SK-N-SH (cell line): ENCODE measurements at regions not wholly inside any gene's neighbourhood (a gene's known extent, or its start where the extent isn't known, plus 50 kb on each side); places are given as distances from the start of the nearest gene placed in this dataset.

Experiments used
- CTCF ChIA-PET: fragments of 300-600, 350-600 bp; formaldehyde crosslinking; extraction: SDS; loops from one replicate; lab custom pipeline; 2021; lab: Yijun Ruan, JAX
- POLR2A ChIA-PET: fragments of 350-600 bp; sonication (Branson Sonifier 250); formaldehyde crosslinking; extraction: SDS; loops from one replicate; lab custom pipeline; 2020; ENCODE audit warnings: antibody characterized with exemption, inconsistent platforms; lab: Yijun Ruan, JAX
- DNase-seq: peaks from one replicate; pipeline ENCODE4 v3.0.0; 2012
- H2AFZ ChIP-seq: fragments of 200-600 bp; sonication (generic); 2 replicates; pipeline ENCODE4 v1.8.1; 2016; ENCODE audit warnings: antibody characterized with exemption, mild to moderate bottlenecking, low read depth
- H3F3A ChIP-seq: fragments of 200-600 bp; sonication (generic); replicated peaks from 2 replicates; pipeline ENCODE3; 2016; ENCODE audit warnings: antibody characterized with exemption, mild to moderate bottlenecking; ENCODE audit not compliant: insufficient read depth
- H3K27ac ChIP-seq, 2 experiments: fragments of 200-500 bp in 1 of 2; fragments of 200-600 bp in 1 of 2; sonication (Bioruptor generic) in 1 of 2; sonication (generic), shearing (Covaris generic) in 1 of 2; 2 replicates each; pipeline versions ENCODE4 v1.5.1 to v1.6.1; 2014 to 2016; ENCODE audit warnings: low read depth in 2 of 2, inconsistent platforms in 1 of 2, low read length in 1 of 2, mild to moderate bottlenecking in 1 of 2, mixed read lengths in 1 of 2
- H3K27me3 ChIP-seq: fragments of 200-600 bp; sonication (generic), shearing (Covaris generic); 2 replicates; pipeline ENCODE4 v1.6.1; 2016; ENCODE audit warnings: mixed run types; ENCODE audit not compliant: insufficient read depth
- H3K36me3 ChIP-seq, 2 experiments: fragments of 200-500 bp in 1 of 2; fragments of 200-600 bp in 1 of 2; sonication (Bioruptor generic) in 1 of 2; sonication (generic) in 1 of 2; replicated peaks in 1 of 2; 2 replicates each; pipeline versions ENCODE3 to v1.5.1; 2014 to 2016; ENCODE audit warnings: low read length in 1 of 2, mild to moderate bottlenecking in 1 of 2; ENCODE audit not compliant: insufficient read depth in 2 of 2, control insufficient read depth in 1 of 2
- H3K4me1 ChIP-seq, 2 experiments: fragments of 200-500 bp in 1 of 2; fragments of 200-600 bp in 1 of 2; sonication (Bioruptor generic) in 1 of 2; sonication (generic), shearing (Covaris generic) in 1 of 2; 2 replicates each; pipeline versions ENCODE4 v1.5.1 to v1.6.1; 2014 to 2016; ENCODE audit warnings: low read depth in 1 of 2, low read length in 1 of 2, mixed run types in 1 of 2; ENCODE audit not compliant: insufficient read depth in 2 of 2, control insufficient read depth in 1 of 2
- H3K4me2 ChIP-seq: fragments of 200-600 bp; sonication (generic), shearing (Covaris generic); 2 replicates; pipeline ENCODE4 v1.6.1; 2017; ENCODE audit warnings: mixed run types
- H3K4me3 ChIP-seq, 2 experiments: fragments of 200-500 bp in 1 of 2; fragments of 200-600 bp in 1 of 2; sonication (Bioruptor generic) in 1 of 2; sonication (generic), shearing (Covaris generic) in 1 of 2; 2 replicates each; pipeline versions ENCODE4 v1.5.1 to v1.8.1; 2014 to 2016; ENCODE audit warnings: low read depth in 2 of 2, inconsistent platforms in 1 of 2, low read length in 1 of 2, mild to moderate bottlenecking in 1 of 2, mixed read lengths in 1 of 2, moderate library complexity in 1 of 2
- H3K79me2 ChIP-seq: fragments of 200-600 bp; sonication (generic); 2 replicates; pipeline ENCODE4 v1.8.1; 2017; ENCODE audit warnings: mild to moderate bottlenecking; ENCODE audit not compliant: insufficient read depth
- H3K9ac ChIP-seq: fragments of 200-600 bp; sonication (generic); 2 replicates; pipeline ENCODE4 v1.6.1; 2017; ENCODE audit warnings: mixed run types
- H3K9me2 ChIP-seq: fragments of 200-600 bp; sonication (generic); 2 replicates; pipeline ENCODE4 v1.6.1; 2017; ENCODE audit warnings: mixed run types
- H3K9me3 ChIP-seq: fragments of 200-600 bp; sonication (generic); 2 replicates; pipeline ENCODE4 v1.6.1; 2017; ENCODE audit warnings: mixed run types, mild to moderate bottlenecking, moderate library complexity
- H4K20me1 ChIP-seq: fragments of 200-600 bp; sonication (generic); 2 replicates; pipeline ENCODE4 v1.6.1; 2017; ENCODE audit warnings: mild to moderate bottlenecking, mixed run types; ENCODE audit not compliant: insufficient read depth
- CHD2 ChIP-seq: fragments of 150-350 bp; IDR thresholded peaks from 2 replicates; pipeline ENCODE4 v1.6.1; 2018; ENCODE audit warnings: low read length; ENCODE audit not compliant: partially characterized antibody
- ELF1 ChIP-seq: IDR thresholded peaks from 2 replicates; pipeline ENCODE4 v1.4.0; 2012
- EP300 ChIP-seq, 2 experiments: IDR thresholded peaks; 2 replicates each; pipeline versions ENCODE4 v1.4.0 to v1.6.1; 2012; ENCODE audit warnings: borderline replicate concordance in 1 of 2, low read depth in 1 of 2, low read length in 1 of 2
- EZH2phosphoT487 ChIP-seq: fragments of 200-600 bp; sonication (generic); IDR thresholded peaks from 2 replicates; pipeline ENCODE4 v1.6.1; 2017; ENCODE audit warnings: low read depth, mixed run types, mild to moderate bottlenecking, antibody characterized with exemption, moderate library complexity, borderline replicate concordance
- FOSL2 ChIP-seq: IDR thresholded peaks from 2 replicates; pipeline ENCODE4 v1.4.0; 2012; ENCODE audit warnings: low read depth, mild to moderate bottlenecking, moderate library complexity, borderline replicate concordance
- FOXJ3 ChIP-seq: sonication (generic); formaldehyde crosslinking; IDR thresholded peaks from 2 replicates; pipeline ENCODE4 v1.5.1; 2020; ENCODE audit warnings: mild to moderate bottlenecking, missing genetic modification reagents
- FOXM1 ChIP-seq: IDR thresholded peaks from 2 replicates; pipeline ENCODE4 v1.4.0; 2012; ENCODE audit warnings: low read depth, mild to moderate bottlenecking
- GABPA ChIP-seq: IDR thresholded peaks from 2 replicates; pipeline ENCODE4 v1.4.0; 2012; ENCODE audit warnings: low read depth, mild to moderate bottlenecking
- NFIC ChIP-seq: IDR thresholded peaks from 2 replicates; pipeline ENCODE4 v1.4.0; 2012; ENCODE audit warnings: borderline replicate concordance
- RCOR1 ChIP-seq: fragments of 150-350 bp; IDR thresholded peaks from 2 replicates; pipeline ENCODE4 v1.6.1; 2017; ENCODE audit warnings: antibody characterized with exemption, low read length
- SIN3A ChIP-seq: IDR thresholded peaks from 2 replicates; pipeline ENCODE4 v1.6.1; 2012; ENCODE audit warnings: low read depth, mild to moderate bottlenecking, low read length, moderate library complexity, borderline replicate concordance
- TAF1 ChIP-seq: IDR thresholded peaks from 2 replicates; pipeline ENCODE4 v1.6.1; 2012; ENCODE audit warnings: low read depth, mild to moderate bottlenecking, low read length, moderate library complexity, borderline replicate concordance
- YY1 ChIP-seq: IDR thresholded peaks from 2 replicates; pipeline ENCODE4 v1.4.0; 2012; ENCODE audit warnings: low read depth, mild to moderate bottlenecking
- WGBS: methylation state at CpG from one replicate; pipeline ENCODE4 v1.1.6; 2017; ENCODE audit warnings: low lambda C conversion rate; 5-methylcytosine and 5-hydroxymethylcytosine counted together
- TF ChIP-seq, protein P1 (sequence below): fragments of 200-600 bp; sonication (generic); IDR thresholded peaks from 2 replicates; pipeline ENCODE4 v1.6.1; 2017; ENCODE audit warnings: antibody characterized with exemption, mild to moderate bottlenecking, moderate library complexity
- TF ChIP-seq, protein P2 (sequence below): IDR thresholded peaks from 2 replicates; pipeline ENCODE4 v1.6.1; 2012; ENCODE audit warnings: mild to moderate bottlenecking, low read depth, low read length, moderate library complexity

DNA sequence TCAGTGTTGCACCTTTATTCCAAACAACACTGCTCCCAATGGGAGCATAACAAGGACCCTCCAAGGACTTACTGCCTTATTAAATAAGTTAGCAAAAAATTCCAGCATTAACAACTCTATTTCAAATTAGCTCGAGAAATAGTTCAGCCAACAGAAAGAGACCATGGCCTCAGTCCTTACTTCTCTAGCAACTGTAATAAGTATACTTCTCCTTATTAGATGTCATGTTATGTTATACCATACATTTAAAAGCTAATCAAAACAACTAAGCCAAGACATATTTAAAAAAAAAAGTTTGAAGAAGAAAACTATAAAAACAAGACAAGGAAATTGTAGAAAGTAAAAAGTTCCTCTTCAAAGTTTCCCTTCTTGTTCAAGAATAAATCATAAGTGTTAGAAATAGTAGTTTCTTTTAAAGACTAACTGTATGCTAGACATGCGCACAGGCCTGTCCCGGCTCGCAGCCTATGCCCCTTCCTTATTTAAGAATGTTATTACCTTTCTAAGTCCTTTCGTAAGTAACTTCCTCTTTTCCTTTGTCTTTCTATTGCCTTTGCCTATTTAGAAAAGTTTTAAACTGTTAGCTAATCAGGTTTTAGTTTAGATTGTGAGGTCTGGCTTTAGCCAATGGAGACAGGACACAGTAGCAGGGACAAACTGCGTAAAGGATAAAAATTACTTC, 68.6 kb downstream of the RESF1 start:
- H3K36me3 ChIP-seq = no peaks in the 10 kb centered on the region
- H3K4me2 ChIP-seq = no peak overlapping the region
- no peak overlapping the region for H2AFZ ChIP-seq
- H3K4me1 ChIP-seq = no peaks in the 10 kb centered on the region; a peak in 1 of 4 replicates
- H3K9me3 ChIP-seq = no peaks in the 10 kb centered on the region
- no peaks in the 10 kb centered on the region for H3K9me2 ChIP-seq
- H3K27ac ChIP-seq = no peak overlapping the region
- CTCF ChIA-PET = interaction anchor here (1.1 kb wide), 2 partner anchors 11 to 32 kb away, joined by 3 to 4 read pairs; no protein-coding TSS in a partner anchor
- no peaks in the 10 kb centered on the region for H3K27me3 ChIP-seq
- no peaks in the 10 kb centered on the region for H4K20me1 ChIP-seq
- WGBS = 87% methylated on average over 6 of the region's 6 CpGs
- H3K9ac ChIP-seq = no peak overlapping the region
- H3K79me2 ChIP-seq = no peaks in the 10 kb centered on the region
- DNase-seq = no peak
- TF ChIP-seq CHD2 (no peak), FOXM1 (no peak), RCOR1 (no peak), GABPA (no peak), ELF1 (no peak), TAF1 (no peak), FOSL2 (no peak), FOXJ3 (no peak), SIN3A (no peak), EZH2phosphoT487 (no peak), NFIC (no peak), YY1 (no peak), EP300 (IDR thresholded peaks at IDR 0.05; ENCODE audit: borderline replicate concordance in 1 of 2, low read depth in 1 of 2, low read length in 1 of 2) (no peak)
- TF ChIP-seq, protein P1, sequence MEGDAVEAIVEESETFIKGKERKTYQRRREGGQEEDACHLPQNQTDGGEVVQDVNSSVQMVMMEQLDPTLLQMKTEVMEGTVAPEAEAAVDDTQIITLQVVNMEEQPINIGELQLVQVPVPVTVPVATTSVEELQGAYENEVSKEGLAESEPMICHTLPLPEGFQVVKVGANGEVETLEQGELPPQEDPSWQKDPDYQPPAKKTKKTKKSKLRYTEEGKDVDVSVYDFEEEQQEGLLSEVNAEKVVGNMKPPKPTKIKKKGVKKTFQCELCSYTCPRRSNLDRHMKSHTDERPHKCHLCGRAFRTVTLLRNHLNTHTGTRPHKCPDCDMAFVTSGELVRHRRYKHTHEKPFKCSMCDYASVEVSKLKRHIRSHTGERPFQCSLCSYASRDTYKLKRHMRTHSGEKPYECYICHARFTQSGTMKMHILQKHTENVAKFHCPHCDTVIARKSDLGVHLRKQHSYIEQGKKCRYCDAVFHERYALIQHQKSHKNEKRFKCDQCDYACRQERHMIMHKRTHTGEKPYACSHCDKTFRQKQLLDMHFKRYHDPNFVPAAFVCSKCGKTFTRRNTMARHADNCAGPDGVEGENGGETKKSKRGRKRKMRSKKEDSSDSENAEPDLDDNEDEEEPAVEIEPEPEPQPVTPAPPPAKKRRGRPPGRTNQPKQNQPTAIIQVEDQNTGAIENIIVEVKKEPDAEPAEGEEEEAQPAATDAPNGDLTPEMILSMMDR = no peak
- TF ChIP-seq, protein P2, sequence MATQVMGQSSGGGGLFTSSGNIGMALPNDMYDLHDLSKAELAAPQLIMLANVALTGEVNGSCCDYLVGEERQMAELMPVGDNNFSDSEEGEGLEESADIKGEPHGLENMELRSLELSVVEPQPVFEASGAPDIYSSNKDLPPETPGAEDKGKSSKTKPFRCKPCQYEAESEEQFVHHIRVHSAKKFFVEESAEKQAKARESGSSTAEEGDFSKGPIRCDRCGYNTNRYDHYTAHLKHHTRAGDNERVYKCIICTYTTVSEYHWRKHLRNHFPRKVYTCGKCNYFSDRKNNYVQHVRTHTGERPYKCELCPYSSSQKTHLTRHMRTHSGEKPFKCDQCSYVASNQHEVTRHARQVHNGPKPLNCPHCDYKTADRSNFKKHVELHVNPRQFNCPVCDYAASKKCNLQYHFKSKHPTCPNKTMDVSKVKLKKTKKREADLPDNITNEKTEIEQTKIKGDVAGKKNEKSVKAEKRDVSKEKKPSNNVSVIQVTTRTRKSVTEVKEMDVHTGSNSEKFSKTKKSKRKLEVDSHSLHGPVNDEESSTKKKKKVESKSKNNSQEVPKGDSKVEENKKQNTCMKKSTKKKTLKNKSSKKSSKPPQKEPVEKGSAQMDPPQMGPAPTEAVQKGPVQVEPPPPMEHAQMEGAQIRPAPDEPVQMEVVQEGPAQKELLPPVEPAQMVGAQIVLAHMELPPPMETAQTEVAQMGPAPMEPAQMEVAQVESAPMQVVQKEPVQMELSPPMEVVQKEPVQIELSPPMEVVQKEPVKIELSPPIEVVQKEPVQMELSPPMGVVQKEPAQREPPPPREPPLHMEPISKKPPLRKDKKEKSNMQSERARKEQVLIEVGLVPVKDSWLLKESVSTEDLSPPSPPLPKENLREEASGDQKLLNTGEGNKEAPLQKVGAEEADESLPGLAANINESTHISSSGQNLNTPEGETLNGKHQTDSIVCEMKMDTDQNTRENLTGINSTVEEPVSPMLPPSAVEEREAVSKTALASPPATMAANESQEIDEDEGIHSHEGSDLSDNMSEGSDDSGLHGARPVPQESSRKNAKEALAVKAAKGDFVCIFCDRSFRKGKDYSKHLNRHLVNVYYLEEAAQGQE = no peak
- TF ChIP-seq, all 33 proteins: peak for 0
- Histone ChIP-seq H3K4me3 (no peak overlapping the region), H3F3A (no peaks in the 10 kb centered on the region)
- POLR2A ChIA-PET = no interaction called here
